ENCODE measurements at regions not wholly inside any gene's neighbourhood (a gene's known extent, or its start where the extent isn't known, plus 50 kb on each side); places are given as distances from the start of the nearest gene placed in this dataset.

GRCh38 chrX:51437521-51437920 lies 58.9 kb downstream of the NUDT11 start:
- no peak for DNase-seq (ENCODE audit: low read depth in 2 of 2)

- no peak for DNase-seq (ENCODE audit: low read depth in 2 of 2)
Observed at GRCh38 chrX:51435101-51435500, 61.3 kb downstream of the NUDT11 start.

GRCh38 chrX:51421972-51422597 lies 74.3 kb downstream of the NUDT11 start:
- no peak for DNase-seq (ENCODE audit: low read depth in 2 of 2)

- DNase-seq (ENCODE audit: low read depth in 2 of 2): no peak
Observed at GRCh38 chrX:51420610-51421009, 75.8 kb downstream of the NUDT11 start.

- no peak for DNase-seq (ENCODE audit: low read depth in 2 of 2)
Observed at GRCh38 chrX:51408462-51408861, 75.8 kb downstream of the NUDT10 start.

GRCh38 chrX:51407520-51408409 lies 75.1 kb downstream of the NUDT10 start:
- DNase-seq (ENCODE audit: low read depth in 2 of 2): no peak

GRCh38 chrX:51406688-51407519 lies 74.3 kb downstream of the NUDT10 start:
- no peak for DNase-seq (ENCODE audit: low read depth in 2 of 2)

- DNase-seq (ENCODE audit: low read depth in 2 of 2): no peak
Observed at GRCh38 chrX:51404445-51404844, 71.8 kb downstream of the NUDT10 start.

GRCh38 chrX:51395810-51396728 lies 63.4 kb downstream of the NUDT10 start:
- peak in 1 of 2 donors; percentile 22 for DNase-seq (ENCODE audit: low read depth in 2 of 2)

- DNase-seq (ENCODE audit: low read depth in 2 of 2): no peak
Observed at GRCh38 chrX:51395480-51395809, 62.8 kb downstream of the NUDT10 start.

Data from stimulated activated CD8-positive, alpha-beta memory T cell treated with anti-CD3 and anti-CD28 coated beads, Interleukin-2, amount 100 ng/mL, for 1 hour (primary cell).